Upper lobe of left lung (tissue), 4 donors: ENCODE measurements at regions not wholly inside any gene's neighbourhood (a gene's known extent, or its start where the extent isn't known, plus 50 kb on each side); places are given as distances from the start of the nearest gene placed in this dataset.

Experiments used
- CTCF ChIP-seq, 6 experiments: fragments of 450-650 bp in 4 of 6; fragments of 200-600 bp in 2 of 6; sonication (generic) in 2 of 6; IDR thresholded peaks; one replicate each; pipeline ENCODE4 v1.5.1; 2016 to 2019; ENCODE audit warnings: antibody characterized with exemption in 6 of 6
- EP300 ChIP-seq, 4 donors: sonication (generic); formaldehyde crosslinking; IDR thresholded peaks; one replicate each; pipeline ENCODE4 v1.5.1; 2017; ENCODE audit warnings: antibody characterized with exemption in 4 of 4, control low read depth in 2 of 4
- POLR2A ChIP-seq, 4 donors: fragments of 450-650 bp; IDR thresholded peaks; one replicate each; pipeline ENCODE4 v1.5.1; 2016 to 2017; ENCODE audit warnings: antibody characterized with exemption in 4 of 4, mild to moderate bottlenecking in 2 of 4

GRCh38 chr6:67352717-67353116 is 1282.4 kb upstream of the ADGRB3 start:
- TF ChIP-seq POLR2A (IDR thresholded peaks at IDR 0.05) (no peak), EP300 (IDR thresholded peaks at IDR 0.05) (no peak), CTCF (IDR thresholded peaks at IDR 0.05) (no peak)
